HG02938 (cell line): ENCODE measurements at regions not wholly inside any gene's neighbourhood (a gene's known extent, or its start where the extent isn't known, plus 50 kb on each side); places are given as distances from the start of the nearest gene placed in this dataset.

Source experiments
- ATAC-seq: cut with Tn5 transposase; IDR thresholded peaks from one replicate; pipeline ENCODE4 v1.9.1; 2021; ENCODE audit warnings: mild to moderate bottlenecking, moderate library complexity; ENCODE audit not compliant: unreplicated experiment

DNA sequence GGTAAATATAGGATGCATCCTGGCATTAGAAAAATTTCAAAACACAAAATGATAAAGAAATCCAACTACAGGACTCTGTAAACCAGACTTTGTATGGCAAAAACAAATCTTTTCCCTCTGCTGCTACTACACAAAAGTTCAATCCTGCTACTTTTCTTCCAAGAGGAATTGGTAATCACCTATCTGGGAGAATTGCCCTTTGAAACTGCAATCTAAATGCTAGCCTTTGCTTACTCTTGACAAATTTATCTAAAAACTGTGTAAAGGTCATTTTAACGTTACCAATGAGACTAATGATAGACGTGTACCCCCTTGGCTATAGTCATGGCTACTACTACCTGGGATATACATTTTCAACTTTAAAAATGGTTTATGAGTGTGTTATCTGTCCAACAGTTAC lies 837.9 kb upstream of the CXADR start:
- ATAC-seq, result no peak

DNA sequence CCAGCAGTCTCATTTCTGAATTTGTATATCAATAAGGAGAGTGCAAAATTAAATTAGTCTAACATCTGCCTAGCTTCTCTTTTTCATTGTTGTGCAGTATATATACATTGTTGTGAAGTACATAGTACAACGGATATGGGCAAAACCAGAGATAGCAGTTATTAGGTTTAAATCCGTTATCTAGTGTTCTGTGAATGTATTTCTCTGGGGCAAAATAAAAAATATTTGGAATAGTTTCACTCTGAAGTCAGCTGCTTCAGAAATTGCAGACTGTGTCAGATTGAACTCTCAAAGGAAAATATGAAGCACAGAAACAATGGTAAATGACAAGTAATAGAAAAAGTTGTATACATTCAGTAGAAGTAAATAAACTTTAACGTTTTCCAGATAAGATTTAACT lies 836.5 kb upstream of the CXADR start:
- ATAC-seq, result no peak

GRCh38 chr21:16678429-16679160 lies 834.2 kb upstream of the CXADR start:
- ATAC-seq, result no peak

GRCh38 chr21:16695074-16695473 lies 817.8 kb upstream of the CXADR start:
- no peak for ATAC-seq

- no peak for ATAC-seq
These were observed 805.6 kb upstream of the CXADR start for GRCh38 chr21:16707274-16707673.

DNA sequence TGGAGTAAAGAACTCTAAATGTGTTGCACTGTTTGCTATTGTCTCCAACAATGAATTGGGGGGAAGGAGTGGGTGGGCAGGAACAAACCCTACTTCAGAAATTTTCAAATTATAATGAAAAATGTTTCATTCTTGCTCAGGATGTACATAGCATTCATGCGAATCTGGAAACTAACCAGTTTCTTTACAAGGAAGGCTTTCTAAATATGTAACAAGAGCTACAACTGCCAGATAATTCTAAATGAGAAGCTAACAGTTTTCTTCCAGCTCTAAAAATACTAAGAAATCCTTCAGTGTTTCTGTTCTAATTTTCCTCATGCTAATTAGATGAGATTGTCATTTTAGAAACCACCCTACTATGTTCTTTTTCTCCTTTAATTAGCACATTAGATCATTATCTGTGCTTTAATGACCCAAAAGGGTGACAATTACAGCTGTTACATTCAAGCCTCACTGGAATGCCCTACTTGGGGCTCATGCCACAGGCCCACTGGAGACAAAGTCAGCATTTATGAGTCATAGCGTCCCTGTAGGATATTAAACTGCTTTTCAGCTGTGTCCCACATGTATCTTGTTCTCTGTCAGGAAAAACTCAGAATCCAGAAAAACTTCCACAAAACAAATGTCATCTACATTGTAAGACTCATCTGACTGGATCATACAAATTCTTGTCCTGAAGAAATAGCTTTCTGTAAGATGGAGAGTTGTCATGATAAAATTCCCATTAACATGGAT lies 804.6 kb upstream of the CXADR start:
- ATAC-seq, result no peak

- no peak for ATAC-seq
These were observed 802.8 kb upstream of the CXADR start for GRCh38 chr21:16709866-16710550.

DNA sequence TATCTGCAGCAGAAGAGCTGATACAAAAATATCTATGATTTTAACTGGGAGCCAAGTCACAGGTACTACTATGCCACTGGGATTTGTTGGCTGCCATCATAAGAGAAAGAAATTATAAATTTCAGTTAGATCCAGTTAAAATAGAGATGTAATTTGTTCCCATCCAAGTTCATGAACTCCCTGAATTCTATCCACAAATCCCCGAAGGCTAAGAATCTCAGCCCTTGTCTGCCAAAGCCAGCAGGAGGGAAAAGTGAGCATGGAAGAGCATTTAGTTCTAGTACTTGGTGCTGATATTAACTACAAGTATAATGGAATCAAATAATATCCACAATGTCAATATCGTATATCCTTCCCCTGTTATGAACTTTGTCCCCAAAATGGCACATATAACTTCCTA lies 801.1 kb upstream of the CXADR start:
- ATAC-seq, result no peak

- ATAC-seq, result no peak
These were observed 799.3 kb upstream of the CXADR start for GRCh38 chr21:16713331-16714117.

DNA sequence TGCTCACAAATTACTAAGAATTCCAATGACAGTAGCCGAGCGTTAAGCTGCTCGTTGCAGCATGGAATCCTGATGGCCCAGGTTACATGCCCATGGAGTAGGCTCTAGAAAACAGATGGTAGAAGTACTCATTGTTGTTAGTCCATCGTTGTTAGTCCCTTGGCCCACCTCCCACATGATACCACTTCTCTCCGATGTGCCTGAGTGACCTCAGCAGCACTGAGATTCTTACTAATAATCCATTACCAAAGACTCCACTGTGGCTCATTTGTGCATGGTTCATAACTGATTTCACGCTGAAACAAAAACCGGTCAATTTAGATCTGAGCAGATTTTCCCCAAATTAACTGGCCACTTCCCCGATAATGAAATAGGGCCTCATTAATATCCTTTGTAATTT lies 772.3 kb upstream of the CXADR start:
- no peak for ATAC-seq

DNA sequence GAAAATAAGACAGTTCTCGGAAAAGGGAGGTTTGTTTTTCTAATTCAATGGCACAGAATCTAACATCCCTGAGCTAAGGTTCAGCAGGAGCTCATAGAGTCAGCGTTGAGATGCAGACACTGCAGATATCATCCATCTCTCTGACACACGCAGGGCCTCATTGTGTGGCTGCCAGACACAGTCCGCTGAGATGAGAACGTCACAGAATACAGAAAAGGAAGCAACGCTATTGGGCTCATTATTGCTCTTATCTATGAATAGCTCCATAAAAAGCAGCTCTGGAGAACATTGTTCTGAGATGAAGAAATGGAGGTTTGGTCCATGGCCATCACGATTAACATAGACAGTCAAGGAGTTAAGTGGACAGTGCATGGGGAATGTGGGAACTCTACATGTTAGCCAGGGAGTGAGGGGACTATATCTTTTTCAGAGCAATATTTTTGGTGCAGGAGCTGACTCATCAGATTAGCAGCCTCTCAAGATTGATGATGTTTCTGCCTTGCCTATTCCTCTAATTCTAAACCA lies 771.6 kb upstream of the CXADR start:
- ATAC-seq, result no peak

GRCh38 chr21:16742131-16742641 lies 770.7 kb upstream of the CXADR start:
- ATAC-seq, result no peak

GRCh38 chr21:16742741-16743140 lies 770.1 kb upstream of the CXADR start:
- no peak for ATAC-seq

- no peak for ATAC-seq
These were observed 769.5 kb upstream of the CXADR start for GRCh38 chr21:16743317-16743716.

DNA sequence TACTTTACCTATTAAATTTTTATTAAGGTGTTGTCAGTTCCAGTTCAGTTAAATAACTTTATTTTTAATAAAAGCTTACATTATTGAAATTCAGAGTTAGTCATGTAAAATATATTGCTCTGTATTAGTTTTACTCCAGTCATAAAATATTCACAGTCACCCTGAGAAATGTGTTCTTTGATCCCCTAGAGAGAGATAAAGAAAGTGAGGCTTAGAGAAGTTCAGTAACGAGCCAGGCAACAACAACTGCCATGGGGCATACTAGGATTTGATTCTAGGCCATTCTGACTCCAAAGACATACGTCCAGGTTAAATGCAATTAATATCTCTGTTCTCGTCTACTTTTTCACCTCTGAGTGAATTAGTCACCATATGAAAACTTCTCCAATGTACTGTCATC lies 761.9 kb upstream of the CXADR start:
- no peak for ATAC-seq

DNA sequence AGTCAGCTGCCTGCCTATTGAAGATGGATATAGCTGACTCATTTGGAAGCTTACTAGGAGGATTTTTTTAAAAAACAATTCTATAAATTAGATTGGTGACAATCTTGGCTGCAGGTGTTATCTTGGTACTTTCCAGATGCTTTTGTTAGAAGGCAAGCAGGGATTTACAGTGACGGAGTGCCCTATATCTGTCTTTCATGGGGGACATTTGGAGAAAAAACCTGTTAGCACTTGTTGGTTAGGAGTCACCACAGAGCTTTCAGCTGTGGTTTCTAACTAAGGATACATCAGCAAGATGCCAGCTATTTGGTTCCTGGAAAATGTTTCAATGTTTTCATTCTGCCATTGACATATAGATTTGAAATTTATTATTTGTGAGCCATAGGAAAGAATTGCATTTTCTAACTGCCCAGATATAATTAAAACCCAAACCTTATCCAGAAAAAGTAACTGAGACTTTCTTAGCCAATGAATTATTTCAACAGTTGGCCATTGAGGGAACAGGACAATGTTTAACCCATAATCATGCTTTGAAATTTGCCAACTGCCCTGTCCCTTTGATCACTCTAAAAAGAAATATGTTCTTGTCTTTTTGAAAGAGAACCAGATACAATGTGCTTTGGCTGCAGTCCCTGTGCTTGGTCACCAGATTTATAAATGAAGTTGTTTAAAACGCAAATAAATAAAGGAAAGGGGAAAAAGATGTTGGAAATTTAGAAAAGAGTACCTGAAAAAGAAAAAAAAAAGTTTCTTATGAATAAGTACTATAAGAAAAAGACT lies 761.0 kb upstream of the CXADR start:
- no peak for ATAC-seq

DNA sequence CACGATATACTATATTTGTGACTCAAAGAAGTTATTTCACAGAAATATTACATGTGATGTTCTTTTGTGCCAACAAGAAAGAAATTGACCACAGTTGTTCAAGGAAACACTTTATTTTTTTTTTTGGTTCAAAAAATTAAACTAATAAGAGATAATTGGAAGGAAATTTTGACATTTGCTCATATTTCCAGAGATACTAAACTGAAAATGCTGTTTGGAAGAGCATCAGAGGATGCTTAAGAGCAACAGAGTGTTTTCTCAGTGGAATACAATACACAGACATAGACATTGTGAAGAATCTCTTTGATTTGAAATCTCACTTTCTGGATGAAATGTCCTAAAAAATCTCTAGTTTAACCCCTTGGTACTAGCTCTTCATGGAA lies 760.4 kb upstream of the CXADR start:
- no peak for ATAC-seq

GRCh38 chr21:16755061-16755460 lies 757.8 kb upstream of the CXADR start:
- no peak for ATAC-seq

- ATAC-seq, result no peak
These were observed 745.6 kb upstream of the CXADR start for GRCh38 chr21:16767201-16767600.

- no peak for ATAC-seq
These were observed 744.7 kb upstream of the CXADR start for GRCh38 chr21:16768096-16768495.
